SK-N-SH (cell line): ENCODE measurements at regions not wholly inside any gene's neighbourhood (a gene's known extent, or its start where the extent isn't known, plus 50 kb on each side); places are given as distances from the start of the nearest gene placed in this dataset.

Experiments
- POLR2AphosphoS5 ChIP-seq: IDR thresholded peaks from 2 replicates; pipeline ENCODE4 v1.6.1; 2012; ENCODE audit warnings: low read depth, low read length
- RCOR1 ChIP-seq: fragments of 150-350 bp; IDR thresholded peaks from 2 replicates; pipeline ENCODE4 v1.6.1; 2017; ENCODE audit warnings: antibody characterized with exemption, low read length
- TF ChIP-seq, protein P1 (sequence below): fragments of 200-600 bp; sonication (generic); IDR thresholded peaks from 2 replicates; pipeline ENCODE4 v1.6.1; 2017; ENCODE audit warnings: antibody characterized with exemption, mild to moderate bottlenecking, moderate library complexity
- TF ChIP-seq, protein P2 (sequence below): IDR thresholded peaks from 2 replicates; pipeline ENCODE4 v1.4.0; 2012; ENCODE audit warnings: low read depth, borderline replicate concordance

DNA sequence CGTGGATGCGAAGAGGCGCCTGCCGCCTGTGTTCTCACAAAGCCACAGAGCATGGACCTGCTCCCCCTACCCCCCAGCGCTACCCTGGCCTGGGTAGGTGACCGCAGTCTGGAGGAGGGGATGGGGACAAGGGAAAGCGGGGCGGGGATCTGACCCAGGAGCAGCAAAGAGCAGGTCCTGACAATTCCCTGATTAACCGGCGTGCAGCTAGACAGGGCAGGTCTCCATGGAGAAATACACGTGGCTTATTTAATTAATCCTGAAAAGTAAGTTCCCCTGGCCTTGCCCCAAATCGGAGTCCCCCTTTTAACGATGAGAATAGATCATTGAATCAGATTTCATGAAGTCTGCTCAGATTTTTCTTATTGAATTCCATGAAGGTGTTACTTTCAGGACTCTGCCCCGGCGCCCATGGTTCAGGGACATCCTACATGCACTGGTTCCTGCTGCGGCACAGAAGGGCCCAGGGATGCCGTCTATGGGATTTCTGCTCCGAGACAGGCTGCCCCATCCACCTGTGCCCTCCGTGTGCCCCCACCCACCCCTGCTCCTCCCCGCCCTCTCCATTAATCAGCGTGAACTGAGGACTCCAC is 251.0 kb upstream of the SFSWAP start:
- TF ChIP-seq, protein P1, sequence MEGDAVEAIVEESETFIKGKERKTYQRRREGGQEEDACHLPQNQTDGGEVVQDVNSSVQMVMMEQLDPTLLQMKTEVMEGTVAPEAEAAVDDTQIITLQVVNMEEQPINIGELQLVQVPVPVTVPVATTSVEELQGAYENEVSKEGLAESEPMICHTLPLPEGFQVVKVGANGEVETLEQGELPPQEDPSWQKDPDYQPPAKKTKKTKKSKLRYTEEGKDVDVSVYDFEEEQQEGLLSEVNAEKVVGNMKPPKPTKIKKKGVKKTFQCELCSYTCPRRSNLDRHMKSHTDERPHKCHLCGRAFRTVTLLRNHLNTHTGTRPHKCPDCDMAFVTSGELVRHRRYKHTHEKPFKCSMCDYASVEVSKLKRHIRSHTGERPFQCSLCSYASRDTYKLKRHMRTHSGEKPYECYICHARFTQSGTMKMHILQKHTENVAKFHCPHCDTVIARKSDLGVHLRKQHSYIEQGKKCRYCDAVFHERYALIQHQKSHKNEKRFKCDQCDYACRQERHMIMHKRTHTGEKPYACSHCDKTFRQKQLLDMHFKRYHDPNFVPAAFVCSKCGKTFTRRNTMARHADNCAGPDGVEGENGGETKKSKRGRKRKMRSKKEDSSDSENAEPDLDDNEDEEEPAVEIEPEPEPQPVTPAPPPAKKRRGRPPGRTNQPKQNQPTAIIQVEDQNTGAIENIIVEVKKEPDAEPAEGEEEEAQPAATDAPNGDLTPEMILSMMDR = no peak
- TF ChIP-seq, protein P2, sequence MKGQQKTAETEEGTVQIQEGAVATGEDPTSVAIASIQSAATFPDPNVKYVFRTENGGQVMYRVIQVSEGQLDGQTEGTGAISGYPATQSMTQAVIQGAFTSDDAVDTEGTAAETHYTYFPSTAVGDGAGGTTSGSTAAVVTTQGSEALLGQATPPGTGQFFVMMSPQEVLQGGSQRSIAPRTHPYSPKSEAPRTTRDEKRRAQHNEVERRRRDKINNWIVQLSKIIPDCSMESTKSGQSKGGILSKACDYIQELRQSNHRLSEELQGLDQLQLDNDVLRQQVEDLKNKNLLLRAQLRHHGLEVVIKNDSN = no peak
- TF ChIP-seq POLR2AphosphoS5 (no peak), RCOR1 (no peak)
